ENCODE measurements at regions not wholly inside any gene's neighbourhood (a gene's known extent, or its start where the extent isn't known, plus 50 kb on each side); places are given as distances from the start of the nearest gene placed in this dataset.

DNA sequence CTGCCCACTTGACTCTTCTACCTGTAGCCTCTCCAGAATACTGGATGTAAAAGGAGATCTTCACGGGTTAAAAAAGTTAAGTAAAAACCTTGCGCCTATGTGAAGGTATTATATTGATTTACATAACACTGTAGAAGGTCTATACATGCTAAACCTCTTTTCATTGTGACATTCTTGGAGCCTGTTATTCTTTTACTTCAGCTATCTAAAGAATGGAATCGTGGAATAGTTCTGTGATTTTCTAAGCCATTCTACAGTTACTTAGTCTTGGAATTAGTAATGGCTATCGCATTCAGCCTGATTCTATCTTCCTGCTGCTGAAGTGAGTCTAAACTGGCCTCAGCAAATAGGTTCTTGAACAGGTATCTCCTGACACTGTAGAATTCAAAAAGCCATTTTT, 430.0 kb upstream of the DPH6 start:
- Histone ChIP-seq H3K9me3 (replicated peaks in 1 of 3) (no peaks in the 10 kb centered on the region), H3K27me3 (no peaks in the 10 kb centered on the region), H3K4me3 (no peak overlapping the region), H3K36me3 (replicated peaks in 1 of 2) (no peaks in the 10 kb centered on the region), H3K27ac (no peak overlapping the region), H3K4me1 (replicated peaks in 1 of 2) (no peaks in the 10 kb centered on the region)
- DNase-seq, result no peak
- TF ChIP-seq, protein P1, sequence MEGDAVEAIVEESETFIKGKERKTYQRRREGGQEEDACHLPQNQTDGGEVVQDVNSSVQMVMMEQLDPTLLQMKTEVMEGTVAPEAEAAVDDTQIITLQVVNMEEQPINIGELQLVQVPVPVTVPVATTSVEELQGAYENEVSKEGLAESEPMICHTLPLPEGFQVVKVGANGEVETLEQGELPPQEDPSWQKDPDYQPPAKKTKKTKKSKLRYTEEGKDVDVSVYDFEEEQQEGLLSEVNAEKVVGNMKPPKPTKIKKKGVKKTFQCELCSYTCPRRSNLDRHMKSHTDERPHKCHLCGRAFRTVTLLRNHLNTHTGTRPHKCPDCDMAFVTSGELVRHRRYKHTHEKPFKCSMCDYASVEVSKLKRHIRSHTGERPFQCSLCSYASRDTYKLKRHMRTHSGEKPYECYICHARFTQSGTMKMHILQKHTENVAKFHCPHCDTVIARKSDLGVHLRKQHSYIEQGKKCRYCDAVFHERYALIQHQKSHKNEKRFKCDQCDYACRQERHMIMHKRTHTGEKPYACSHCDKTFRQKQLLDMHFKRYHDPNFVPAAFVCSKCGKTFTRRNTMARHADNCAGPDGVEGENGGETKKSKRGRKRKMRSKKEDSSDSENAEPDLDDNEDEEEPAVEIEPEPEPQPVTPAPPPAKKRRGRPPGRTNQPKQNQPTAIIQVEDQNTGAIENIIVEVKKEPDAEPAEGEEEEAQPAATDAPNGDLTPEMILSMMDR (IDR thresholded peaks at IDR 0.05), result no peak
- TF ChIP-seq POLR2A (IDR thresholded peaks at IDR 0.05), result no peak
- 80 to 93% (median 87%) methylated on average over 4 of the region's 4 CpGs for WGBS, 4 donors
- intact Hi-C loops (cut with DNase I), result no loop called here

GRCh38 chr15:35979608-35980007, 433.6 kb upstream of the DPH6 start:
- Histone ChIP-seq H3K27ac (no peak overlapping the region), H3K27me3 (no peaks in the 10 kb centered on the region), H3K36me3 (replicated peaks in 1 of 2) (no peaks in the 10 kb centered on the region), H3K4me3 (no peak overlapping the region), H3K9me3 (replicated peaks in 1 of 3) (no peaks in the 10 kb centered on the region), H3K4me1 (replicated peaks in 1 of 2) (no peaks in the 10 kb centered on the region)
- 76 to 85% (median 81%) methylated on average over 2 of the region's 2 CpGs for WGBS, 4 donors
- DNase-seq, result no peak
- TF ChIP-seq, protein P1 (IDR thresholded peaks at IDR 0.05), result no peak
- TF ChIP-seq POLR2A (IDR thresholded peaks at IDR 0.05), result no peak
- intact Hi-C loops (cut with DNase I), result no loop called here

DNA sequence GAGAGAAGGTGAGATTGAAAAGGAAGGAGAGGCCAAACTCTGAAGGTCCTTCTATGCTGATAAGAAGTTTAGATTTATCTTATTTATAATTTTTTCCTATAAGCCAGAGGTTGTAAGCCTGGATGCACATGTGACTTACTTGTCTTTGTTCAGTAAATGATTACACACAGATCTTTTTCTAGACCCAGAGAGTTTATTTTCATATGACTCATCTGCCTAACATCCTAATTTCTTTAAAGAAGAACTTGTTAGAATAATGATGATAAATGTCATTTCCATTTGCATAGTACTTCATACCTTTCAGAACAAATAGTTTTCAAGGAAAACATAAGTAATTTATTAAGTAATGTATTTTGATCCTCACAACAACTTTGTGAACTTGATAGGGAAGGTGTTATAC, 434.8 kb upstream of the DPH6 start:
- intact Hi-C loops (cut with DNase I), result no loop called here
- Histone ChIP-seq H3K27me3 (no peaks in the 10 kb centered on the region), H3K27ac (no peak overlapping the region), H3K9me3 (replicated peaks in 1 of 3) (no peaks in the 10 kb centered on the region), H3K4me1 (replicated peaks in 1 of 2) (no peaks in the 10 kb centered on the region), H3K36me3 (replicated peaks in 1 of 2) (no peaks in the 10 kb centered on the region), H3K4me3 (no peak overlapping the region)
- TF ChIP-seq, protein P1 (IDR thresholded peaks at IDR 0.05), result no peak
- TF ChIP-seq POLR2A (IDR thresholded peaks at IDR 0.05), result no peak
- DNase-seq, result no peak

- WGBS, 4 donors, result 18 to 34% (median 29%) methylated on average over 7 of the region's 7 CpGs
- Histone ChIP-seq H3K4me3 (no peak overlapping the region), H3K9me3 (replicated peaks in 1 of 3) (no peaks in the 10 kb centered on the region), H3K27ac (peak overlapping the region in 2 of 5 donors; percentile 1 to 31), H3K36me3 (replicated peaks in 1 of 2) (no peaks in the 10 kb centered on the region), H3K4me1 (replicated peaks in 1 of 2) (peaks cover 0 to 10% of the 10 kb centered on the region in 2 donors), H3K27me3 (no peaks in the 10 kb centered on the region)
- no peak for TF ChIP-seq POLR2A (IDR thresholded peaks at IDR 0.05)
- TF ChIP-seq, protein P1 (IDR thresholded peaks at IDR 0.05), result no peak
- intact Hi-C loops (cut with DNase I), result no loop called here
- peak; percentile 22 to 83 (median 63) for DNase-seq
These were observed 440.3 kb upstream of the DPH6 start for GRCh38 chr15:35986191-35986721.

Measured in adrenal gland (tissue), 9 donors.